Smooth muscle cell of the brain vasculature (primary cell): ENCODE measurements at regions not wholly inside any gene's neighbourhood (a gene's known extent, or its start where the extent isn't known, plus 50 kb on each side); places are given as distances from the start of the nearest gene placed in this dataset.

Experiments used
- DNase-seq: peaks from one replicate; pipeline ENCODE4 v3.0.0-alpha.2; 2012; ENCODE audit warnings: low read depth, low spot score

GRCh38 chr20:37643400-37643799 is 50.4 kb upstream of the CTNNBL1 start:
- no peak for DNase-seq

GRCh38 chr20:37642246-37642645 is 51.6 kb upstream of the CTNNBL1 start:
- DNase-seq = no peak

GRCh38 chr20:37640600-37641561 is 52.9 kb upstream of the CTNNBL1 start:
- DNase-seq = no peak

GRCh38 chr20:37638527-37638926 is 55.3 kb upstream of the CTNNBL1 start:
- DNase-seq = no peak

- DNase-seq = no peak
Observed at GRCh38 chr20:37636977-37637376, 56.9 kb upstream of the CTNNBL1 start.

- DNase-seq = no peak
Observed at GRCh38 chr20:37636212-37636975, 57.4 kb upstream of the CTNNBL1 start.

GRCh38 chr20:37630993-37631392 is 62.8 kb upstream of the CTNNBL1 start:
- no peak for DNase-seq

GRCh38 chr20:37630166-37630565 is 63.7 kb upstream of the CTNNBL1 start:
- no peak for DNase-seq

GRCh38 chr20:37627767-37628130 is 66.1 kb upstream of the CTNNBL1 start:
- DNase-seq = no peak

GRCh38 chr20:37627060-37627766 is 66.6 kb upstream of the CTNNBL1 start:
- peak; percentile 6 for DNase-seq

- no peak for DNase-seq
Observed at GRCh38 chr20:37624963-37625362, 68.9 kb upstream of the CTNNBL1 start.

- no peak for DNase-seq
Observed at GRCh38 chr20:37622728-37623127, 71.1 kb upstream of the CTNNBL1 start.

GRCh38 chr20:37619496-37619895 is 74.3 kb upstream of the CTNNBL1 start:
- no peak for DNase-seq

- DNase-seq = no peak
Observed at GRCh38 chr20:37616110-37616425, 77.8 kb upstream of the CTNNBL1 start.

- DNase-seq = no peak
Observed at GRCh38 chr20:37615340-37616109, 78.3 kb upstream of the CTNNBL1 start.

GRCh38 chr20:37611852-37612251 is 82.0 kb upstream of the CTNNBL1 start:
- no peak for DNase-seq

- DNase-seq = no peak
Observed at GRCh38 chr20:37611346-37611745, 82.5 kb upstream of the CTNNBL1 start.

GRCh38 chr20:37610203-37610798 is 82.6 kb upstream of the BLCAP start:
- no peak for DNase-seq

- DNase-seq = no peak
Observed at GRCh38 chr20:37602634-37603033, 75.0 kb upstream of the BLCAP start.

GRCh38 chr20:37600486-37600885 is 72.8 kb upstream of the BLCAP start:
- DNase-seq = no peak
